SK-N-SH (cell line): ENCODE measurements at regions not wholly inside any gene's neighbourhood (a gene's known extent, or its start where the extent isn't known, plus 50 kb on each side); places are given as distances from the start of the nearest gene placed in this dataset.

Source experiments
- CTCF ChIA-PET: fragments of 300-600, 350-600 bp; formaldehyde crosslinking; extraction: SDS; loops from one replicate; lab custom pipeline; 2021; lab: Yijun Ruan, JAX
- POLR2A ChIA-PET: fragments of 350-600 bp; sonication (Branson Sonifier 250); formaldehyde crosslinking; extraction: SDS; loops from one replicate; lab custom pipeline; 2020; ENCODE audit warnings: antibody characterized with exemption, inconsistent platforms; lab: Yijun Ruan, JAX
- DNase-seq: peaks from one replicate; pipeline ENCODE4 v3.0.0; 2012
- H2AFZ ChIP-seq: fragments of 200-600 bp; sonication (generic); 2 replicates; pipeline ENCODE4 v1.8.1; 2016; ENCODE audit warnings: antibody characterized with exemption, mild to moderate bottlenecking, low read depth
- H3F3A ChIP-seq: fragments of 200-600 bp; sonication (generic); replicated peaks from 2 replicates; pipeline ENCODE3; 2016; ENCODE audit warnings: antibody characterized with exemption, mild to moderate bottlenecking; ENCODE audit not compliant: insufficient read depth
- H3K27ac ChIP-seq, 2 experiments: fragments of 200-500 bp in 1 of 2; fragments of 200-600 bp in 1 of 2; sonication (Bioruptor generic) in 1 of 2; sonication (generic), shearing (Covaris generic) in 1 of 2; 2 replicates each; pipeline versions ENCODE4 v1.5.1 to v1.6.1; 2014 to 2016; ENCODE audit warnings: low read depth in 2 of 2, inconsistent platforms in 1 of 2, low read length in 1 of 2, mild to moderate bottlenecking in 1 of 2, mixed read lengths in 1 of 2
- H3K27me3 ChIP-seq: fragments of 200-600 bp; sonication (generic), shearing (Covaris generic); 2 replicates; pipeline ENCODE4 v1.6.1; 2016; ENCODE audit warnings: mixed run types; ENCODE audit not compliant: insufficient read depth
- H3K36me3 ChIP-seq, 2 experiments: fragments of 200-500 bp in 1 of 2; fragments of 200-600 bp in 1 of 2; sonication (Bioruptor generic) in 1 of 2; sonication (generic) in 1 of 2; replicated peaks in 1 of 2; 2 replicates each; pipeline versions ENCODE3 to v1.5.1; 2014 to 2016; ENCODE audit warnings: low read length in 1 of 2, mild to moderate bottlenecking in 1 of 2; ENCODE audit not compliant: insufficient read depth in 2 of 2, control insufficient read depth in 1 of 2
- H3K4me1 ChIP-seq, 2 experiments: fragments of 200-500 bp in 1 of 2; fragments of 200-600 bp in 1 of 2; sonication (Bioruptor generic) in 1 of 2; sonication (generic), shearing (Covaris generic) in 1 of 2; 2 replicates each; pipeline versions ENCODE4 v1.5.1 to v1.6.1; 2014 to 2016; ENCODE audit warnings: low read depth in 1 of 2, low read length in 1 of 2, mixed run types in 1 of 2; ENCODE audit not compliant: insufficient read depth in 2 of 2, control insufficient read depth in 1 of 2
- H3K4me2 ChIP-seq: fragments of 200-600 bp; sonication (generic), shearing (Covaris generic); 2 replicates; pipeline ENCODE4 v1.6.1; 2017; ENCODE audit warnings: mixed run types
- H3K4me3 ChIP-seq, 2 experiments: fragments of 200-500 bp in 1 of 2; fragments of 200-600 bp in 1 of 2; sonication (Bioruptor generic) in 1 of 2; sonication (generic), shearing (Covaris generic) in 1 of 2; 2 replicates each; pipeline versions ENCODE4 v1.5.1 to v1.8.1; 2014 to 2016; ENCODE audit warnings: low read depth in 2 of 2, inconsistent platforms in 1 of 2, low read length in 1 of 2, mild to moderate bottlenecking in 1 of 2, mixed read lengths in 1 of 2, moderate library complexity in 1 of 2
- H3K79me2 ChIP-seq: fragments of 200-600 bp; sonication (generic); 2 replicates; pipeline ENCODE4 v1.8.1; 2017; ENCODE audit warnings: mild to moderate bottlenecking; ENCODE audit not compliant: insufficient read depth
- H3K9ac ChIP-seq: fragments of 200-600 bp; sonication (generic); 2 replicates; pipeline ENCODE4 v1.6.1; 2017; ENCODE audit warnings: mixed run types
- H3K9me2 ChIP-seq: fragments of 200-600 bp; sonication (generic); 2 replicates; pipeline ENCODE4 v1.6.1; 2017; ENCODE audit warnings: mixed run types
- H3K9me3 ChIP-seq: fragments of 200-600 bp; sonication (generic); 2 replicates; pipeline ENCODE4 v1.6.1; 2017; ENCODE audit warnings: mixed run types, mild to moderate bottlenecking, moderate library complexity
- H4K20me1 ChIP-seq: fragments of 200-600 bp; sonication (generic); 2 replicates; pipeline ENCODE4 v1.6.1; 2017; ENCODE audit warnings: mild to moderate bottlenecking, mixed run types; ENCODE audit not compliant: insufficient read depth
- CTCF ChIP-seq: fragments of 200-600 bp; sonication (generic); IDR thresholded peaks from 2 replicates; pipeline ENCODE4 v1.6.1; 2017; ENCODE audit warnings: antibody characterized with exemption, mild to moderate bottlenecking, moderate library complexity
- ELF1 ChIP-seq: IDR thresholded peaks from 2 replicates; pipeline ENCODE4 v1.4.0; 2012
- FOSL2 ChIP-seq: IDR thresholded peaks from 2 replicates; pipeline ENCODE4 v1.4.0; 2012; ENCODE audit warnings: low read depth, mild to moderate bottlenecking, moderate library complexity, borderline replicate concordance
- FOXM1 ChIP-seq: IDR thresholded peaks from 2 replicates; pipeline ENCODE4 v1.4.0; 2012; ENCODE audit warnings: low read depth, mild to moderate bottlenecking
- MXI1 ChIP-seq: IDR thresholded peaks from 2 replicates; pipeline ENCODE4 v1.6.1; 2012; ENCODE audit warnings: mild to moderate bottlenecking, low read depth, low read length, improper control_type of control experiment
- NFIC ChIP-seq: IDR thresholded peaks from 2 replicates; pipeline ENCODE4 v1.4.0; 2012; ENCODE audit warnings: borderline replicate concordance
- POLR2AphosphoS5 ChIP-seq: IDR thresholded peaks from 2 replicates; pipeline ENCODE4 v1.6.1; 2012; ENCODE audit warnings: low read depth, low read length
- RCOR1 ChIP-seq: fragments of 150-350 bp; IDR thresholded peaks from 2 replicates; pipeline ENCODE4 v1.6.1; 2017; ENCODE audit warnings: antibody characterized with exemption, low read length
- RXRA ChIP-seq: IDR thresholded peaks from 2 replicates; pipeline ENCODE4 v1.4.0; 2012; ENCODE audit warnings: low read depth, mild to moderate bottlenecking, borderline replicate concordance
- SMC3 ChIP-seq: IDR thresholded peaks from 2 replicates; pipeline ENCODE4 v1.6.1; 2012; ENCODE audit warnings: low read depth, low read length, improper control_type of control experiment
- TAF1 ChIP-seq: IDR thresholded peaks from 2 replicates; pipeline ENCODE4 v1.6.1; 2012; ENCODE audit warnings: low read depth, mild to moderate bottlenecking, low read length, moderate library complexity, borderline replicate concordance
- TCF12 ChIP-seq: IDR thresholded peaks from 2 replicates; pipeline ENCODE4 v1.4.0; 2012
- WGBS: methylation state at CpG from one replicate; pipeline ENCODE4 v1.1.6; 2017; ENCODE audit warnings: low lambda C conversion rate; 5-methylcytosine and 5-hydroxymethylcytosine counted together

DNA sequence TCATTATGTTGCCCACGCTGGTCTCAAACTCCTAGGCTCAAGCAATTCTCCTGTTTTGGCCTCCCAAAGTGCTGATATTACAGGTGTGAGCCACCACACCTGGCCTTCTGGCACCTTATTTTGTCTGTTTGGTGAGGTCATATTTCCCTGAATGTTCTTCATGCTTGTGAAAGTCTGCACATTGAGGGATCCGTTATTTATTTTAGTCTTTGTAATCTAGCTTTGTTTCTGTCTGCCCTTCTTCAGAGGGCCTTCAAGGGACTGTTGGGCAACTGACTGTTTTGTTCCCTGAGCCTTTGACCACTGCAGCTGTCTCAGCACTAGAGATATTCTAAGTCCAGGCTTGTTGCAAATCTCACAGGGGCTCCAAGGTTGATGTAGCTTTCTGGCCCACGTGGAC lies 110.5 kb upstream of the RFC3 start:
- ChIA-PET POLR2A (no interaction called here), CTCF (interaction anchor here (1.7 to 2.1 kb wide), 2 partner anchors 16 to 164 kb away, joined by 8 to 9 read pairs; no protein-coding TSS in a partner anchor)
- H3K36me3 ChIP-seq = no peaks in the 10 kb centered on the region
- H3K4me1 ChIP-seq = no peaks in the 10 kb centered on the region
- H3K9ac ChIP-seq = no peak overlapping the region
- no peaks in the 10 kb centered on the region; the same call in 1 of the 2 replicates for H3K79me2 ChIP-seq
- H3K27me3 ChIP-seq = no peaks in the 10 kb centered on the region
- no peak overlapping the region for H3K4me2 ChIP-seq
- no peaks in the 10 kb centered on the region for H3F3A ChIP-seq
- no peaks in the 10 kb centered on the region for H3K9me2 ChIP-seq
- TF ChIP-seq MXI1 = no peak
- H3K27ac ChIP-seq = no peak overlapping the region
- WGBS = 68% methylated on average over 3 of the region's 3 CpGs
- H2AFZ ChIP-seq = no peak overlapping the region
- H4K20me1 ChIP-seq = no peaks in the 10 kb centered on the region
- H3K9me3 ChIP-seq = no peaks in the 10 kb centered on the region; the same call in 1 of the 2 replicates
- DNase-seq = no peak
- H3K4me3 ChIP-seq = no peak overlapping the region

- Histone ChIP-seq H3K9ac (no peak overlapping the region), H3K36me3 (no peaks in the 10 kb centered on the region), H3K9me2 (no peaks in the 10 kb centered on the region), H3K4me2 (no peak overlapping the region), H3K27ac (no peak overlapping the region), H2AFZ (no peak overlapping the region), H3K9me3 (no peaks in the 10 kb centered on the region; the same call in 1 of the 2 replicates), H3K27me3 (no peaks in the 10 kb centered on the region), H3K4me3 (no peak overlapping the region), H4K20me1 (no peaks in the 10 kb centered on the region), H3K4me1 (no peaks in the 10 kb centered on the region), H3F3A (no peaks in the 10 kb centered on the region), H3K79me2 (no peaks in the 10 kb centered on the region)
- WGBS = 78% methylated on average over 1 of the region's 1 CpG
- ChIA-PET POLR2A (no interaction called here), CTCF (interaction anchor here (0.9 kb wide), 1 partner anchor 12 kb away, joined by 3 read pairs; no protein-coding TSS in a partner anchor)
- no peak for TF ChIP-seq RXRA
- no peak for TF ChIP-seq ELF1
- TF ChIP-seq FOSL2 = no peak
- no peak for TF ChIP-seq SMC3
- TF ChIP-seq TAF1 = no peak
- TF ChIP-seq CTCF = no peak
- TF ChIP-seq RCOR1 = no peak
- no peak for DNase-seq
Measured at GRCh38 chr13:33710924-33711323, 107.0 kb upstream of the RFC3 start.

GRCh38 chr13:33711436-33711835 lies 106.5 kb upstream of the RFC3 start:
- Histone ChIP-seq H3K36me3 (no peaks in the 10 kb centered on the region), H3K27me3 (no peaks in the 10 kb centered on the region), H3K4me1 (no peaks in the 10 kb centered on the region), H3K79me2 (no peaks in the 10 kb centered on the region), H2AFZ (no peak overlapping the region), H3K9me2 (0 out of 2 replicates have a peak, but pooled peaks cover 3% of the 10 kb centered on the region), H3K4me2 (no peak overlapping the region), H3K4me3 (no peak overlapping the region), H3K9ac (no peak overlapping the region), H3K9me3 (no peaks in the 10 kb centered on the region; the same call in 1 of the 2 replicates), H3F3A (no peaks in the 10 kb centered on the region), H3K27ac (no peak overlapping the region), H4K20me1 (no peaks in the 10 kb centered on the region)
- WGBS = 61% methylated on average over 3 of the region's 3 CpGs
- POLR2A ChIA-PET = no interaction called here
- TF ChIP-seq NFIC (no peak), POLR2AphosphoS5 (no peak), FOXM1 (no peak), TCF12 (no peak), RCOR1 (no peak)
- DNase-seq = no peak
- CTCF ChIA-PET = interaction anchor here (0.9 kb wide), 1 partner anchor 12 kb away, joined by 3 read pairs; no protein-coding TSS in a partner anchor
